H9 (cell line): ENCODE measurements at regions not wholly inside any gene's neighbourhood (a gene's known extent, or its start where the extent isn't known, plus 50 kb on each side); places are given as distances from the start of the nearest gene placed in this dataset.

ENCODE experiments used
- DNase-seq: peaks from one replicate; pipeline ENCODE4 v3.0.0-alpha.2; 2017
- H2AFZ ChIP-seq: one replicate; pipeline ENCODE4 v1.6.1; 2013; ENCODE audit warnings: mild to moderate bottlenecking, low read length, control low read depth, moderate library complexity
- H2AK5ac ChIP-seq: 2 replicates; pipeline ENCODE4 v1.6.1; 2013; ENCODE audit warnings: low read length, control low read depth, mixed read lengths; ENCODE audit not compliant: insufficient read length
- H2BK120ac ChIP-seq: one replicate; pipeline ENCODE4 v1.6.1; 2013; ENCODE audit warnings: low read depth, mild to moderate bottlenecking, low read length, control low read depth, inconsistent platforms; ENCODE audit not compliant: poor library complexity, severe bottlenecking
- H2BK12ac ChIP-seq: 2 replicates; pipeline ENCODE4 v1.6.1; 2013; ENCODE audit warnings: low read length, control low read depth, mixed read lengths, low read depth; ENCODE audit not compliant: insufficient read length
- H2BK15ac ChIP-seq: 2 replicates; pipeline ENCODE4 v1.6.1; 2013; ENCODE audit warnings: low read depth, low read length, control low read depth
- H2BK20ac ChIP-seq: one replicate; pipeline ENCODE4 v1.6.1; 2013; ENCODE audit warnings: low read depth, mild to moderate bottlenecking, low read length, control low read depth, inconsistent platforms; ENCODE audit not compliant: poor library complexity, severe bottlenecking
- H2BK5ac ChIP-seq: 2 replicates; pipeline ENCODE4 v1.6.1; 2013; ENCODE audit warnings: low read length, control low read depth, mixed read lengths; ENCODE audit not compliant: insufficient read length
- H3K14ac ChIP-seq: 2 replicates; pipeline ENCODE4 v1.6.1; 2013; ENCODE audit warnings: low read length, control low read depth; ENCODE audit not compliant: insufficient read depth
- H3K18ac ChIP-seq: 2 replicates; pipeline ENCODE4 v1.6.1; 2013; ENCODE audit warnings: low read depth, mild to moderate bottlenecking, mixed read lengths, low read length, control low read depth; ENCODE audit not compliant: insufficient read length
- H3K23ac ChIP-seq: 2 replicates; pipeline ENCODE4 v1.6.1; 2013; ENCODE audit warnings: low read length, control low read depth, mixed read lengths, low read depth; ENCODE audit not compliant: insufficient read length
- H3K23me2 ChIP-seq: 2 replicates; pipeline ENCODE4 v1.6.1; 2013; ENCODE audit warnings: low read depth, mild to moderate bottlenecking, mixed read lengths, low read length, control low read depth; ENCODE audit not compliant: insufficient read length, poor library complexity, severe bottlenecking
- H3K27ac ChIP-seq: 2 replicates; pipeline ENCODE4 v1.5.1; 2013; ENCODE audit warnings: low read length, control low read depth, mixed read lengths, low read depth; ENCODE audit not compliant: insufficient read length
- H3K27me3 ChIP-seq: 2 replicates; pipeline ENCODE4 v1.6.1; 2013; ENCODE audit warnings: low read length, control low read depth, inconsistent platforms; ENCODE audit not compliant: insufficient read depth
- H3K4ac ChIP-seq: 2 replicates; pipeline ENCODE4 v1.6.1; 2013; ENCODE audit warnings: low read depth, mild to moderate bottlenecking, control low read depth, inconsistent platforms, low read length, moderate library complexity
- H3K4me1 ChIP-seq: 2 replicates; pipeline ENCODE4 v1.6.1; 2013; ENCODE audit warnings: low read length, control low read depth, inconsistent platforms; ENCODE audit not compliant: insufficient read depth
- H3K4me2 ChIP-seq: 2 replicates; pipeline ENCODE4 v1.6.1; 2013; ENCODE audit warnings: low read length, control low read depth, mixed read lengths; ENCODE audit not compliant: insufficient read length, insufficient read depth
- H3K56ac ChIP-seq: 2 replicates; pipeline ENCODE4 v1.6.1; 2013; ENCODE audit warnings: low read depth, mild to moderate bottlenecking, mixed read lengths, low read length, control low read depth; ENCODE audit not compliant: insufficient read length
- H3K79me1 ChIP-seq: 2 replicates; pipeline ENCODE4 v1.6.1; 2013; ENCODE audit warnings: low read depth, mild to moderate bottlenecking, moderate library complexity, low read length, control low read depth, inconsistent platforms; ENCODE audit not compliant: insufficient read depth, poor library complexity, severe bottlenecking
- H3K79me2 ChIP-seq: 2 replicates; pipeline ENCODE4 v1.6.1; 2013; ENCODE audit warnings: low read length, control low read depth, inconsistent platforms; ENCODE audit not compliant: insufficient read depth
- H3K9ac ChIP-seq: 2 replicates; pipeline ENCODE4 v1.6.1; 2013; ENCODE audit warnings: low read length, control low read depth, mixed read lengths; ENCODE audit not compliant: insufficient read length; ENCODE audit errors: extremely low read depth
- H3K9me3 ChIP-seq: one replicate; pipeline ENCODE4 v1.6.1; 2013; ENCODE audit warnings: low read depth, low read length, inconsistent platforms; ENCODE audit not compliant: control insufficient read depth
- H3T11ph ChIP-seq: one replicate; pipeline ENCODE4 v1.6.1; 2013; ENCODE audit warnings: mild to moderate bottlenecking, low read length, control low read depth, inconsistent platforms
- H4K20me1 ChIP-seq: one replicate; pipeline ENCODE4 v1.6.1; 2013; ENCODE audit not compliant: control insufficient read depth, insufficient read length, insufficient read depth
- H4K5ac ChIP-seq: 2 replicates; pipeline ENCODE4 v1.6.1; 2013; ENCODE audit warnings: low read depth, mild to moderate bottlenecking, mixed read lengths, low read length, control low read depth; ENCODE audit not compliant: insufficient read length
- H4K8ac ChIP-seq: replicated peaks from 2 replicates; pipeline ENCODE4 v1.6.1; 2013; ENCODE audit warnings: low read length, control low read depth, mixed read lengths, low read depth; ENCODE audit not compliant: insufficient read length
- H4K91ac ChIP-seq: 2 replicates; pipeline ENCODE4 v1.6.1; 2013; ENCODE audit warnings: low read depth, mild to moderate bottlenecking, moderate library complexity, mixed read lengths, low read length, control low read depth; ENCODE audit not compliant: insufficient read length
- H3K27ac Mint-ChIP-seq, 3 experiments: 2 replicates in 2 of 3; 3 replicates in 1 of 3; pipeline ENCODE4 v1.8.0; 2020 to 2021; ENCODE audit warnings: mixed read lengths in 3 of 3, mild to moderate bottlenecking in 1 of 3, moderate library complexity in 1 of 3
- H3K27me3 Mint-ChIP-seq: 2 replicates; pipeline ENCODE4 v1.8.0; 2021; ENCODE audit warnings: low read depth, mild to moderate bottlenecking, moderate library complexity, mixed read lengths
- H3K36me3 Mint-ChIP-seq, 3 experiments: 2 replicates in 2 of 3; 3 replicates in 1 of 3; pipeline ENCODE4 v1.8.0; 2020 to 2021; ENCODE audit warnings: low read depth in 3 of 3, mixed read lengths in 3 of 3; ENCODE audit not compliant: insufficient read depth in 1 of 3
- H3K4me1 Mint-ChIP-seq, 2 experiments: 2 replicates each; pipeline ENCODE4 v1.8.0; 2020; ENCODE audit warnings: mixed read lengths in 2 of 2
- H3K4me3 Mint-ChIP-seq, 2 experiments: 2 replicates in 1 of 2; 3 replicates in 1 of 2; pipeline ENCODE4 v1.8.0; 2020 to 2021; ENCODE audit warnings: mild to moderate bottlenecking in 2 of 2, mixed read lengths in 2 of 2, moderate library complexity in 1 of 2
- H3K9me3 Mint-ChIP-seq, 2 experiments: 2 replicates in 1 of 2; 3 replicates in 1 of 2; pipeline ENCODE4 v1.8.0; 2020; ENCODE audit warnings: mild to moderate bottlenecking in 2 of 2, mixed read lengths in 2 of 2, moderate library complexity in 1 of 2
- WGBS: extraction: QIAGEN DNeasy Blood & Tissue Kit; methylation state at CpG from one replicate; pipeline ENCODE4 v1.1.7; 2013; ENCODE audit warnings: missing lambda C conversion rate, low lambda C conversion rate, mixed read lengths; ENCODE audit not compliant: insufficient read length; ENCODE audit errors: extremely low coverage; 5-methylcytosine and 5-hydroxymethylcytosine counted together
- TF ChIP-seq, protein P1 (sequence below): fragments of 200-600 bp; sonication (generic); conservative IDR thresholded peaks from 3 replicates; pipeline ENCODE4 v1.8.0; 2021; ENCODE audit warnings: antibody characterized with exemption, mild to moderate bottlenecking

GRCh38 chr18:6666012-6666685 is 63.4 kb upstream of the ARHGAP28 start:
- no peak overlapping the region for H3K27ac ChIP-seq
- no peak for DNase-seq
- no peaks in the 10 kb centered on the region; the same call in 1 of the 2 replicates for H3K4me1 ChIP-seq
- H3K23me2 ChIP-seq, result no peaks in the 10 kb centered on the region
- no peaks in the 10 kb centered on the region for H3K79me1 ChIP-seq
- H3K4me1 Mint-ChIP-seq, result peaks cover 10 to 11% of the 10 kb centered on the region in 2 experiments
- no peak overlapping the region for H3K23ac ChIP-seq
- H3K27me3 ChIP-seq, result no peaks in the 10 kb centered on the region
- no peaks in the 10 kb centered on the region; the same call in 1 of the 2 replicates for H3K27me3 Mint-ChIP-seq
- no peak overlapping the region for H3K9ac ChIP-seq
- no peaks in the 10 kb centered on the region for H3K36me3 Mint-ChIP-seq
- no peaks in the 10 kb centered on the region for H3K9me3 ChIP-seq
- no peak overlapping the region for H4K8ac ChIP-seq
- H3K14ac ChIP-seq, result no peak overlapping the region
- no peak overlapping the region for H3K4ac ChIP-seq
- H3K79me2 ChIP-seq, result no peaks in the 10 kb centered on the region
- H4K20me1 ChIP-seq, result no peaks in the 10 kb centered on the region
- TF ChIP-seq, protein P1, sequence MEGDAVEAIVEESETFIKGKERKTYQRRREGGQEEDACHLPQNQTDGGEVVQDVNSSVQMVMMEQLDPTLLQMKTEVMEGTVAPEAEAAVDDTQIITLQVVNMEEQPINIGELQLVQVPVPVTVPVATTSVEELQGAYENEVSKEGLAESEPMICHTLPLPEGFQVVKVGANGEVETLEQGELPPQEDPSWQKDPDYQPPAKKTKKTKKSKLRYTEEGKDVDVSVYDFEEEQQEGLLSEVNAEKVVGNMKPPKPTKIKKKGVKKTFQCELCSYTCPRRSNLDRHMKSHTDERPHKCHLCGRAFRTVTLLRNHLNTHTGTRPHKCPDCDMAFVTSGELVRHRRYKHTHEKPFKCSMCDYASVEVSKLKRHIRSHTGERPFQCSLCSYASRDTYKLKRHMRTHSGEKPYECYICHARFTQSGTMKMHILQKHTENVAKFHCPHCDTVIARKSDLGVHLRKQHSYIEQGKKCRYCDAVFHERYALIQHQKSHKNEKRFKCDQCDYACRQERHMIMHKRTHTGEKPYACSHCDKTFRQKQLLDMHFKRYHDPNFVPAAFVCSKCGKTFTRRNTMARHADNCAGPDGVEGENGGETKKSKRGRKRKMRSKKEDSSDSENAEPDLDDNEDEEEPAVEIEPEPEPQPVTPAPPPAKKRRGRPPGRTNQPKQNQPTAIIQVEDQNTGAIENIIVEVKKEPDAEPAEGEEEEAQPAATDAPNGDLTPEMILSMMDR, result no peak
- no peak overlapping the region for H2AK5ac ChIP-seq
- no peak overlapping the region for H4K5ac ChIP-seq
- H3K4me2 ChIP-seq, result no peak overlapping the region
- H2BK5ac ChIP-seq, result no peak overlapping the region
- H3K9me3 Mint-ChIP-seq, result no peaks in the 10 kb centered on the region; a peak in 1 of 5 replicates
- no peak overlapping the region for H2AFZ ChIP-seq
- H3K4me3 Mint-ChIP-seq, result no peak overlapping the region
- H2BK120ac ChIP-seq, result no peak overlapping the region
- no peak overlapping the region for H3T11ph ChIP-seq
- no peak overlapping the region for H3K56ac ChIP-seq
- H3K27ac Mint-ChIP-seq, result no peak overlapping the region
- H4K91ac ChIP-seq, result no peak overlapping the region
- no peak overlapping the region for H2BK15ac ChIP-seq
- no peak overlapping the region for H2BK12ac ChIP-seq
- WGBS, result no CpG with 5 or more reads among the region's 3 CpGs
- no peak overlapping the region for H2BK20ac ChIP-seq
- H3K18ac ChIP-seq, result no peak overlapping the region
